ENCODE measurements at regions not wholly inside any gene's neighbourhood (a gene's known extent, or its start where the extent isn't known, plus 50 kb on each side); places are given as distances from the start of the nearest gene placed in this dataset.

DNA sequence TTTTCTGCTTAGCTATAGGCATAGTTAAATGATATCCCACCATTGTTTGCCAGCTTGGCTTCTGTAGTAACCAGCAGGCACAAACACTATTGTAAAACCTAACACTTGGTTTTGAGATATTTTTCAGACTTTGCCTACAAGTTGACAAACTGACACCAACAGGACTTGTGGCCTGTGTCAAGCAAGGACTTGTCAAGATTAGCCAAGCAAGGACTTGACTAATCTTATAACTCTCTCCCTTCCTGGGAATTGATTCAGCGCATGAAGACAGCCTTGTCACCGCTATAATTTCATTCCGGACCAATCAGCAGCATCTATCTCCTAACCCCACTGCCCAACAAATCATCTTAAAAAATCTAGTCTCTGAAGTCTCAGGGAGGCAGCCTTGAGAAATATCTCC is 72.7 kb upstream of the SLITRK1 start:
- TF ChIP-seq, protein P1, sequence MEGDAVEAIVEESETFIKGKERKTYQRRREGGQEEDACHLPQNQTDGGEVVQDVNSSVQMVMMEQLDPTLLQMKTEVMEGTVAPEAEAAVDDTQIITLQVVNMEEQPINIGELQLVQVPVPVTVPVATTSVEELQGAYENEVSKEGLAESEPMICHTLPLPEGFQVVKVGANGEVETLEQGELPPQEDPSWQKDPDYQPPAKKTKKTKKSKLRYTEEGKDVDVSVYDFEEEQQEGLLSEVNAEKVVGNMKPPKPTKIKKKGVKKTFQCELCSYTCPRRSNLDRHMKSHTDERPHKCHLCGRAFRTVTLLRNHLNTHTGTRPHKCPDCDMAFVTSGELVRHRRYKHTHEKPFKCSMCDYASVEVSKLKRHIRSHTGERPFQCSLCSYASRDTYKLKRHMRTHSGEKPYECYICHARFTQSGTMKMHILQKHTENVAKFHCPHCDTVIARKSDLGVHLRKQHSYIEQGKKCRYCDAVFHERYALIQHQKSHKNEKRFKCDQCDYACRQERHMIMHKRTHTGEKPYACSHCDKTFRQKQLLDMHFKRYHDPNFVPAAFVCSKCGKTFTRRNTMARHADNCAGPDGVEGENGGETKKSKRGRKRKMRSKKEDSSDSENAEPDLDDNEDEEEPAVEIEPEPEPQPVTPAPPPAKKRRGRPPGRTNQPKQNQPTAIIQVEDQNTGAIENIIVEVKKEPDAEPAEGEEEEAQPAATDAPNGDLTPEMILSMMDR (IDR thresholded peaks at IDR 0.05), result no peak
- TF ChIP-seq POLR2A (IDR thresholded peaks at IDR 0.05) (no peak), POLR2AphosphoS5 (IDR thresholded peaks at IDR 0.05) (no peak)
